Fibroblast of skin of left quadriceps (primary cell): ENCODE measurements at regions not wholly inside any gene's neighbourhood (a gene's known extent, or its start where the extent isn't known, plus 50 kb on each side); places are given as distances from the start of the nearest gene placed in this dataset.
"Not testable (repeated sequence)": the region's sequence is repeated elsewhere in the genome, so short reads cannot be mapped to it uniquely, and the experiment has no call there.

Experiments
- DNase-seq, 2 experiments: peaks; one replicate each; pipeline ENCODE4 v3.0.0-alpha.2; 2013; ENCODE audit warnings: low read depth in 2 of 2

DNA sequence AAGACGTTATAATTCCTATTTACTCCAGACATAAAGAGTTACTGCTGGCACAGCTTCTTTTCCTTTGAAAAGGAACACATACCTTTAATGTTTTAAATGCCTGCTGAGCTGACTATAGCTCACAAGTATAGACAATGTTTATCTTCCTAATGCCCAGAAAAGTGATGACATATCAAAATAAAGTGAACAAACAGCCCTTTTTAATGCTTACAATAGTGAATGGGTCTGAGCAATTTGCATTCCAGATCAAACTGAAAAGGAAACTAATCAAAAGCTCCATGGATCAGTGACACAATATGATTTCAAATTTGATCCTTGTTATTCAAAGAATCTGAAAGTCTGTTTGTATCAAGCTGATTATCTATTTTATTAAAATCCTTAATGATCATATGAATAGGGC lies 233.6 kb upstream of the SEMA3E start:
- DNase-seq, result no peak

DNA sequence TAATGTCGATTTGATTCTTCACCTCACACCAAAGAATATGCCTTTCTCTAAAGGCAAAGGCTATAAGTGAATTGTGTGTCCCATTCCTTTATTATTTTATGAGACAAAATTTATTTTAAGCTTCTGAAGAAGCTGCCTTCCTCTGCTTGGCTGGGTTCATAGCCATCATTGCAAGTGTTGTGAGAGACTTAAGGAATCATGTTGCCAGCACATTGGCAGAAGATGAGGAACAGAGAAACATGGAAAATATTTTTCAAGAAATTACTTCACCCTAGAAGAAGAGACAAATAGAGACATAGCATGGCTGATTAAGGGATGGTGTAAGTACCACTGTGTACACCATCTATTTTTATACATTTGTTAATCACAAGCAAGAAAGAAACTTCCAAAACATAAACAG lies 230.1 kb upstream of the SEMA3E start:
- DNase-seq, result no peak

DNA sequence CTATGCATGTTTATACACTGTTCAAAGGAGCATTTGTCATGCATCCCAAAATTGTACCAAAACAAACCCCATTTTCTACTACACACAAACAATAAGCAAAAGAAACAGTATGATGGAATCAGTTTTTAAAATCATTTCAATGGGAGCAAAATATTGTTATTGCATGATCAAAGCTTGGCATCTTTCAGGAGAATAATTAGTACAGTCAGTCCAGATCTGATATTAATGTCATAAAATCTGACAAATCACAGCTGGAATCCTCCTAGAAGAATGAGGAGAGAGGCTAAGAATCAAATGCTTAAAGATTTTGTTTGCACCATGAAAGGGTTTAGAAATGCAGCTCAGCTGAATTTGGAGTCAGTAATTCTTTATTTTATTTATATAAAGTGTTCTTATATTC lies 229.7 kb upstream of the SEMA3E start:
- no peak for DNase-seq

DNA sequence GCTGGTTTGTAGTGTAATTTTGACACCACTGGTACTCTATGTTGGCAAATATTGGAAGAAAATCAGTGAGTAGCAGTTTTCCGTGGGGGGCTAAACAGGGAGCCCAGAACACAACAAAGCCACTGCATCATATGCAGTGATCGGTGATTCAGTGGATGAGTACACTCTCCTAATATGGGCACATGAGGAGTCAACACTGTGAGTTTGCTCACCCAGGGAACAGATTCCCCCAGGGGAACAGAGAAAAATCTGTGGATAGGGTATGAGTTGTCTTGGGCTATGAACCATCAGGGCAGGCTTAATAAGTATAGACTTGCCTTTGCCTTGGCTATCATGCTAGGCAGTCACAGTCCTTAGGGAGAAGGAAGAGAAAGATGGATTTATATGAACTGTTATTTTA lies 227.7 kb upstream of the SEMA3E start:
- peak; percentile 28 to 31 for DNase-seq

DNA sequence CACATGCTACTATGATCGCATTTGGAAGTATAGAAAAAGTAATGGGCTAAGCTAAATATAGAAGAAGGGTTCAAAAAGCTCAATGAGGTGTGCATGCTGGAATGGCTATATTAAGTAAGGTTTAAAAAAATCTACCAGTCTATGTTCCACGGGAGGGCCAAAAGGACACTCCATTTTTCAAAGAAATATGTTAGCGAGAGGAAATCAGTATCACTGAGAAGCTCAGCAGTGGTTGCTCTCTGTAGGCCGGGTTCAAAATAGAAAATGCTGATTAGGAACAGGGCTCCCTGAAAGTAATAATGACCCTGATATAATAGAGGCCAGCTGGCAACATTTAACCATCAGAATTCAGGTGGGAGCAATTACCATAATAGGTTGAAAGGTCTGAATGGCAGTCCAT lies 224.5 kb upstream of the SEMA3E start:
- no peak for DNase-seq

DNA sequence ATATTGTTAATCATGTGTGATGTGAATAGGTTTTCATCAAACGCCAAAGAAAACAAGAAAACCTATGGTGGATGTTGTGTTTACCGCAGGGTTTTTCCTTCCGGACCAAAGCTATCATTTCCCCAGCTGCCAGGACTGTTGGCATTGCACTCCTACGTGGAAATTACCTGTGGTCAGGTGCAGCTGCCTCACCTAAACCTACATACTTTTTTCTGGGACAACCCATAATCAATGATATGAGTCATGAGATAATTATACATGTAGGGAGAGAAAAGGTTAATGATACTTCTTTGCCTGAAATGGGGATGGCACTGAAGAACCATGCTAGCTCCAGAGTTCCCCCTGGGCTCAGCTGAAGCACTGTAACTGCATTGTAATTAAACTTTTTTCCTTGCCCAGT lies 223.6 kb upstream of the SEMA3E start:
- no peak for DNase-seq

DNA sequence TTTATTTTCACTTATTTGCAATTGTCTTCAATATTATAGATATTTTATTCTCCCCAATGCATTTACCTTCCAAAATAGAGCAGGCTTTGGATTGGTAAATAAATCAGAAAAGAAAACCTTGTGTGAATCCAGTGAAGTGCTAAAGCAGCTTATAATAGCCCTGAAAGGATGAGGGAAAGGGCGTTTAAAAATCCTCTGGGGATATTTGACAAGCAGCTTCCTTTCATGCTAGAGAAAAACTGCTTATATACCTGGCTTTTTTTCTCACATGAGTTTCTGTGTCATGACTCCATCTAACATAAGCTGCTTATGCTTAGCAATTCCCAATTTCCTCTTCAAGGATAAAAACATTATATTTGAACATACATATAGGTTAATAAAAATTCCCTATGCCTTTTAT lies 221.6 kb upstream of the SEMA3E start:
- DNase-seq, result no peak

DNA sequence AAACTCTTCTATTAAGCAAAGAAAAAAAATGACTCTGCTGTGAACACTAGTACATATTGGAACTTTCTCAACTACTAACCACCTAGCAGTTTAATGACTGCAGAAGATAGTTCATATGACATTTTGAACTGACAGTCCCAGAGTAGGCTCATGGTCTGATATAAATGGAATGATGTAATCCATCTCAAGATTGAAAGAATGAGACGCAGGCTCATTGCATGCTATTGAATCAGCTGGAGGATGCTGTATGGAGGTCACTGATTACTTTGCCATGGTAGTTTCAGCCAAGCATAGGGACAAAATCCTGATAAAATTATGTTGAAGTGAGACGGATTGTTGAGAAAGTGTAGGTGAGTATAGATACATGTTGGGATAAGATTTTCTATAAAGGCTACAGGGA lies 217.6 kb upstream of the SEMA3E start:
- no peak for DNase-seq

DNA sequence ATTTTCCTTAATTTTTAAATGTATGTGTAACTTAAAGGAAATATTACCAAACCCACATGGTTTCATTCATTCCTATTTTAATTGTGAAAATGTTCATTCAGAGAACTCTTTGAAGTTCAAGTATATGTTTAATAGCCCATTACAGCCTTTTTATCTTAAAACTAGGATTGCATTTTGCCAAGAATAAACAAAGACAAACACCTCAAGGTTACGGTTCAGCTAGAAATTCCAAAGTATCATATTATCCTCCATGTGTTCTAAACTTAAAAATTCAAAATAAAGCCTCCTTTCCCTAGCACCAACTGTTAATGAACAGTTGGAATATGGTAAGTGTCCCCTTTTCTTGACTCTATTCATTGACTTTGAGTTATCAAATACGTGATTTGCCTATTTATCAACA lies 215.6 kb upstream of the SEMA3E start:
- no peak for DNase-seq

DNA sequence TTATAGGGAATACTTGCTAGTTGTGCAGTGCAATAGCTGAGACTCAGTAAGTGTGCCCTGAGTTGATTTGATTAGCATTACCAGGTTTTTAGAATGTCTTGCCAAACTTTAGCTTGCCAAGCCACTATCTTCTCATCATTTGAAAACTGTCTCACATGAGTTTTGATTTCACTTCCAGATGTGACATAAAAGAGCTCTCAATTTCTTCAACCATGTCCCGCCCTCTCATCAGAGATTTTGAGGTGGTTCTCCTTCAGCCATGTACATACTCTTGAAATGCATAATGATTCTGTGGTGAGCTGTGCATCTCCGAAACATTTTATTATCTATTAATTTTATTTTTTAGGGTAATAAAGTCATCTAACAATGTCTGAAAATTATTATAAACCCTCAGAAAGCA lies 215.0 kb upstream of the SEMA3E start:
- no peak for DNase-seq

DNA sequence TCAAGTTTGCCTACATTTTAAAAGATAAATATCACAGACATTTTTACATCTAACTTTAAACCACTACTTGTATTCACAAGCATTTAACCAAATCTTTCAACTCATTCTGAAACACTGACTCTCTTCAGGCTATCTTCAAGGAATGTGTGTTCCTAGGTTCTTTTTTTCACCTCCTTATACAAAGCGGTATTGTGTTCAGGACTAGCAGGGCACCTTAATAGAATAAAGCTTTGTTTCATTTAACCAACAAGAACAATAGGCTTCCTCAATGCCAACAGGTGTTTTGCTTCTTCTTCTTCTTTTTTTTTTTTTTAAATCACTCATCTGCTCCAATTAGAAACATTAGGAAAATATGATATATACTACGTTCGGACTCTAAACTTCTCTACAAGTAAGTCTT lies 212.9 kb upstream of the SEMA3E start:
- no peak for DNase-seq

DNA sequence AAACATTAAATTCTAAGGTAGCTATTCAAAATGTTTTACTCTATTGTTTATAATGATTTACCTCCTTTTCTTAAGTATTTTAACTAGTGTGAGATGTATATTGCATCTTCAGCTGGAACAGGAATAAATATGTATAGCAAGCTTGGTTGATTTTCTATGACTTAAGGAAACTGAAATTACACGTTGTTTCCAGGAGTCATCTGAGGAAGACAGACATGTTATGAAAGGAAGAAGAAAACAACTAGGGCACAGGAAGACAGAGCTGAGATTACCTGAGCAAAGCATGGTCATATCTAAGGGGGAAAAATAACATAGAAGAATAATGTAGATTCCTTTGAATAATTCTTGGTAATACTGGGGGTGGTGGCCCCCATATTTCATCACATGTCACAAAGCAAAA lies 210.9 kb upstream of the SEMA3E start:
- no peak for DNase-seq

DNA sequence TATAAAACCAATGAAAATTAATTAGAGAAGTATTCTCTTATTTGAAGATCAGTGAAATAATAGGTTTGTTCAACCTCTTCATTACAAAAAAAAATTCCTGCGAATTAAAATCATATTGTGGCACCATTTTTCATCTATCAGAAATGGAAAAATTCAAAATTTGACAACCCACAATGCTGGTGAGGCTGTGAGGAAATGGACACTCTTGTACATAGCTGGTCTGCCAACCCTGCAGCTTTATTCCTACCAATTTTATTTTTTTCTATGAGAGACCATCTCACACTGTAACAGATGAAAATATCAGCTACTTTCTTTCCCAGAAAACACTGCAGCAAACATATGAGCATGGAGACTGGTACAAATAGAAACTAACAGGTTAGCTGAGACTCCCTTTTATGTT lies 208.8 kb upstream of the SEMA3E start:
- no peak for DNase-seq

DNA sequence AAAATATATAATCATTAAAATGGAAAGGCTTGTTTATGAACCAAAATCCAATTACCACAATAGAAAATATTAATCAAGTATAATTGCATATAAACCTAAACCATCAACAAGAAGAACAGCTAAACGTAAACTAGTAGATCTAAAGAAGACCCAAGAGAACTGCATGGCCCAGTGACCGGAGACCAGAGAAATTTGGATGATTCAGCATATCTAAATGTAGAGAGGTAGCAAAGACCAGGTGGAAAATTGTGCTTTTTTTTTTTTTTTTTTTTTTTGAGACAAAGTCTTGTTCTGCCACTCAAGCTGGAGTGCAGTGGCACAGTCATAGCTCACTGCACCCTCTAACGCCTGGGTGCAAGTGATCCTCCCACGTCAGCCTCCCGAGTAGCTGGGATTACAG lies 207.2 kb upstream of the SEMA3E start:
- DNase-seq, result no peak

DNA sequence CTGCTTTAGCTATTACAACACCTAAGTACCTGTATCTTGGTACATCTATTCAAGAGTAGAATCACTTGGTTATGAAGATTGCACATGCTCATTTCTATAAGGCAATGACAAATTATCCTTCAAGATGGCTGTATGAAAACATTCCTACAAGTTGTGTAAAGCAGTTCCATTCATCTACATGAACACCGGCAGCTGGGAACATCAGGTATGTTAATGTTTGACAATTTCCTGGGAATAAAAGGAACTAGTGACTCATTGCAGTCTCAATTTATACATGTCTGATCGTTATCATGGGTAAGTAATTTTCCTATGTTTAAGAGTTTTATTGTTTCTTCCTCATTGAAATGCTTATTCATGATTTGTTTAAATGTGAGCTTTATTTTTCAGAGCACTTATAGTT lies 203.2 kb upstream of the SEMA3E start:
- DNase-seq, result no peak

DNA sequence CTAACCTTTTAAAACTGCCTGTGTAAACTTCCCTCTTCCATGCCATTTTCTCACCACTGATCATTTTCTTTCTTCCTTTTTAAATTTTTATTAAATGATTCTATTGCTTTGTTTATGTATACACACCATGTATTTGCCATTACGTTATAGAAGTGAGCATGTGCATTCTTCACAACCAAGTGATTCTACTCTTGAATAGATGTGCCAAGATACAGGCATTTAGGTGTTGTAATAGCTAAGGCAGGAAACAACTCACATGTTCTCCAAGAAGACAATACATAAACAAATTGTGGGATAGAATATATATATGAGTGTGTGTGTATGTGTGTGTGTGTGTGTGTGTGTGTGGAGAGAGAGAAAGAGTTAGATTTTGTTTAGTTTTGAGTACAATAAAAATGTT lies 202.6 kb upstream of the SEMA3E start:
- no peak for DNase-seq

DNA sequence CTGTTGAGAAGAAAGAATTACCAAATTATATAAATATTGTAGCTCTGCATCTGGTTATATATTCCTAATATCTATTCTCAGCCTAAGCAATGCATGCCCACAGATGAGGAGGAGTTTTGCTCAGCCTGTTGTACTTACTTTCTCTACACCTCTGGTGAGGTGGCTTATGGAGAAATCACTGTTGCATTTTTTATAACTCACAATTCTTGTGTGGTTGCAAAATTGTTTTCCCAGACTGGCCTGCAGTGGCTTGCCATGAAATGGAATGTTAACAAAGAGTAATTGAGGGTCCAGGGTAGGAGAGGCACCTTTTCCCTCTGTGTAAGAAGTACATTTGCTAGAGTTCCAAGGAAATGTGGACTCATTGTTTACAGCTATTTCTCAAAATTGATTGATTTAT lies 202.0 kb upstream of the SEMA3E start:
- no peak for DNase-seq

DNA sequence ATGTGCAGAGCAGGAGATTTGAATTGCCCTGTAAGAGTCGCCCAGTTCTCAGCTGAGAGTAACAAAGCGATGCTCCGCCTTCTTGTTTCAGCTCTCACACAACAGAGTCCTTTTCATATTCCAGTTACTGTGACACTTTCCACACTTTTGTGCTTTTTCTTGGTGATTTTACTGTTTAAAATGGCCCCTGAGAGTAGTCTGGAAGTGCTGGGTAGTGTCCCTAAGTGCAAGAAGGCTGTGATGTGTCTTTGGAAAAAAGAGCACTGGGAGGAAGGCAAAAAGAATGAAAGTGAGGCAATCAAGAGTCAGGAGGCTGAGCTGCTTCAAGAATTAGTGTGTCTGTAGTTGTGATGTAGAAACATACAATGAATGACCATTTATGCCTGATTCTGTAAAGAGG lies 201.2 kb upstream of the SEMA3E start:
- DNase-seq, result no peak

DNA sequence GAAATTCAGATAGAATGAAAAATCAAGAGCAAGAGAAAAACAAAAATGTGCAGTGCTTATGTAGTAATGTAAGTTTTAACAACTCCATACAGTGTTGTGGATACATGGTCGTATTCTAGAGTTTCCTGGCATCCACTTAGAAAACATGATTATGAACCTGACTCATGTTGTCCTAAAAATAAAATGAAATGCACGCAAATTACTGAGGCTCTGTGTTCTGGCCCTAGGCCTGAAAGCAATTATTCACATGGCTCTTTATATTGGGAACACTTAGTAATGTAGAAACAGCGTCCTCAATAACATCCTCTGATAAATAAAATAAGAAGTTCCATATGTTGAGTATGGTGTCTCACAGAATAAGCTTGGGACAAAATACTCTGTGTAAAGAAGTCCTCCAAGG lies 200.2 kb upstream of the SEMA3E start:
- peak; percentile 65 to 71 for DNase-seq

DNA sequence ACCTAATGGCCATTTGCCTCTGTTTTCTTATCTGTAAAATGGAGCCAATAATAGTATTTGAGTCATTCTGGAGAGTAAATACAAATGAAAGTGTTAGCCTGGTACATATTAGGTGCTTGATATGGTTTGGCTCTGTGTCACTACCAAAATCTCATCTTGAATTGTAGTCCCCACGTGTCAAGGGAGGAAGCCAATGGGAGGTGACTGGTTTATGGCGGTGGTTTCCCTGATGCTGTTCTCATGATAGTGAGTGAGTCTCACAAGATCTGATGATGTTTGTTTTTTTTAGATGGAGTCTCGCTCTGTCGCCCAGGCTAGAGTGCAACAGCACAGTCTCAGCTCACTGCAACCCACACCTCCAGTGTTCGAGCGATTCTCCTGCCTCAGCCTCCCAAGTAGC lies 194.0 kb upstream of the SEMA3E start:
- no peak for DNase-seq

DNA sequence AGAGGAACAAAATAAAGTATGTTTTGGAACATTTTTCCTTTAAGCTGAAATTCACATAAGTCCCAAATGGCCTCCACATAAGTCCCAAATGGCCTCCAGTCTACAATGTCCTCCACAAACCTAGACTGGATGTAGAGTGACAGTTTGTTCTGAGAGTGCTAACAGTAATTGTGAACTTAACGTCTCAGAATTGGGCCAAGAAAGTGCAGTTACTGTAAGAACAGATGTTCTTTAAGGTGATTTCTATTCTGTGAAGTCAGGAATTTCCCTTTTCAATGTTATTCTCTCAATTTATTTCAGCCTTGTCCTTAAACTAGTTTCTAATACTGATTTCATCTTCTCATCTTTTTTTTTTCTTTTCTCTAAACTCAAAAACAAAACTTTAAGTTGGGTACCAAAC lies 188.7 kb upstream of the SEMA3E start:
- DNase-seq, result no peak

DNA sequence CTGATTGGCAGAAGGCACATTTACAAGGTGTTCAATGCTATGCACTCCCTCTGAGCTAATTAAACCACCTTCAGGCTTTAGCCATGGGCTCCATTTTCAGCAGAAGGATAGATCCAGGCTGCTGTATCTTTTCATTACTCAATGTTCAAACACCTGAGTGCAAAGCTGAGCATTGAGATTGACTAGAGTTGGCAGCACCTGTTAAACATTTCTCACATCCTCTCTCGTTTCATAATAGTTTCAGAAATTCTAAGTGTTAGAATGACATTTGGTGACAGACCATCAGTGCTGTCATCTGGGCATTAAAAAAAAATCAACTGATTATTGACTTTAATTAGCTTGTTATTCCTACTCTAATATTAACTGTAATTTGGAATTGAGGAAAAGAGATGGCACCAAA lies 187.1 kb upstream of the SEMA3E start:
- no peak for DNase-seq

DNA sequence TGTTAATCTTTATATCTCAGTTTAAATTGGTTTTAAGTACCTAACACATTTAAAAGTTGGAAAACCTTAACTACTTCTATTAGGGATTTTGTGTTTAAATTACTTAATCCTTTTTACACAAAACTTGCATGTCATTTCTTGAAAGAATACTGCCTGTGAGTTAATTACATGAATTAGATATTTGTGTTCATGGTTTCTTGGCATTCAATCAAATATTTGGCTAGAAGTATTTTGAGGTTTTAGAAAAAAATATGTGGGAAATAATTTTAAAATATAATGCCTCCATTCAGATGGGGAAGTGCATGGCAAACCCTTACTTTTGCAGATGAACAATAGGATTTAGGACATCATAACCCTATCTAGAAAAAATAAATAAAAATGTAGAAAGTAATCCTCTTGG lies 186.5 kb upstream of the SEMA3E start:
- peak in 1 of 2 experiments; percentile 5 for DNase-seq

DNA sequence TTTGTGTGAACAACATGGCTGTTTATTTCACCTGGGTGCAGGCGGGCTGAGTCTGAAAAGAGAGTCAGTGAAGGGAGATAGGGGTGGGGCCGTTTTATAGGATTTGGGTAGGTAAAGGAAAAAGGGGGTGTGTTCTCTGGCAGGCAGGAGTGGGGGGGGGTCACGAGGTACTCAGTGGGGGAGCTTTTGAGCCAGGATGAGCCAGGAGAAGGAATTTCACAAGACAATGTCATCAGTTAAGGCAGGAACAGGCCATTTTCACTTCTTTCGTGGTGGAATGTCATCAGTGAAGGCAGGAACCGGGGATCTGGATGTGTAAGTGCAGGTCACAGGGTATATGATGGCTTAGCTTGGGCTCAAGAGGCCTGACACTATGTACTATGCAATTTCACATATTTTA lies 184.8 kb upstream of the SEMA3E start:
- DNase-seq, result not testable (repeated sequence)

DNA sequence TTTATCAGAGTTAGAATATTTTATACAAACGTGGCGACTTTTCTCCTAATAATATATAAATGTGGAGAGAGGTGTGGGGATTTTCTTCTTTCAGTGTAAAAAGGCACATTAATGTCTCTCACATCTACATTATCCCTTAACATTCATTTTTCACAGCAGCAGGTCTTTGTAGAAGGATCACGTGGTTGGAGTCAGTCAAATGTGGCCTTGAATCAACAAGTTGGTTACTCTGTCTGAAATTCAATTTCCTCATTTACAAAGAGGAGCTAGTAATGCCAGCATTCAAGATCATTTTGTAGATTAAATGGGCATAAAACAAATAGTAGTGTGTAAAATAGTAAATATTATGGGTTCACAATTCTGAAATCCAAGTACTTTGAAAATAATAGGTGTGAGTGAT lies 183.1 kb upstream of the SEMA3E start:
- no peak for DNase-seq
